GM19328 (cell line): ENCODE measurements at regions not wholly inside any gene's neighbourhood (a gene's known extent, or its start where the extent isn't known, plus 50 kb on each side); places are given as distances from the start of the nearest gene placed in this dataset.

Source experiments
- ATAC-seq: cut with Tn5 transposase; IDR thresholded peaks from one replicate; pipeline ENCODE4 v1.9.1; 2021; ENCODE audit warnings: mild to moderate bottlenecking, moderate library complexity; ENCODE audit not compliant: unreplicated experiment

DNA sequence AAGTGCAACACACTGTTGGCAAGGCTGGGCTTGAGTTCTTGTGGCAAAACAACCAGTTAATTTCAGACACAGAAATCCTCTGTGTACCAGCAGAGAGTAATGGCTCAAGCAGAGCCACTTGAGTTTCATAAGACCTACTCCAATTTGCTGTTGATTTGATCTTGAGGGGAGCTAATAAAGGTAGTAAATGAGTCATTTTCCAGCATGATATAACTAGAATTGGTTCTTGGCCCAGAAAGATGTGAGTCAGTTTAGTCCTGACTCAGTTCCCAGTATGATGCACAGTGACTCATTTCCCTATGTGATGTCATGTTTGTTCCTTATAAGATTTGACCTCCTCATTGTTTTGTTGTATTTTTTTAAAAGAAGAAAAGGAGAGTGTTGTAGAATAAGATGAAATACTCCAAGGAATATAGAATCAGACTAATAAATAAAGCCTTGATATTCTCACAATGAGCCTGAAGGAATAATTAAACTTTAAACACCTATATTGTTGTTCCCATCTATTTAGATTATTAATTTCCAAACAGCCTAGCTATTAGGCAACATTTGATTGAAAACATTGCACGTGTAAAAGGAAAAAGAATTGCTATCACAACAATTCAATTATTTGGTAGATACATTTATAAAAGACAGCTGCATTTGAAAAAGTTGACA is 186.2 kb downstream of the REEP3 start:
- ATAC-seq, result peak; percentile 55

DNA sequence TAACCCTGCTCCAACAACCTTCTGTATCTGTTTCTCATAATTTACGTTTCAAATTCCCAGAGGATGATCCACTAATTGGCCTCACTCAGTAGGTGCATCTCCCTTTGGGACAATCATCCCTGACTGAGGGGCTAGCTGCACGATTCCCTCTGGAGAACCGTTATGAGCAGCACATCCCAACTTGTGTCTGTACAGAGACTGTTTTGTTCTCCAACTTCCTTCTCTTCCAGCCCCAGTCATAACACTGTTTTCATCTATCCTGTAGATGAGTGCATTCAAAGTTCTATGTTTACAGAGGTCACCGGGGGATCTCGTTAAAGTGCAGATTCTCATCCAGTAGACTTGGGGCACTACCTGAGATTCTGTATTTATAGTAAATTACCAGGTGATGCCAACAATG is 187.2 kb downstream of the REEP3 start:
- ATAC-seq, result no peak

DNA sequence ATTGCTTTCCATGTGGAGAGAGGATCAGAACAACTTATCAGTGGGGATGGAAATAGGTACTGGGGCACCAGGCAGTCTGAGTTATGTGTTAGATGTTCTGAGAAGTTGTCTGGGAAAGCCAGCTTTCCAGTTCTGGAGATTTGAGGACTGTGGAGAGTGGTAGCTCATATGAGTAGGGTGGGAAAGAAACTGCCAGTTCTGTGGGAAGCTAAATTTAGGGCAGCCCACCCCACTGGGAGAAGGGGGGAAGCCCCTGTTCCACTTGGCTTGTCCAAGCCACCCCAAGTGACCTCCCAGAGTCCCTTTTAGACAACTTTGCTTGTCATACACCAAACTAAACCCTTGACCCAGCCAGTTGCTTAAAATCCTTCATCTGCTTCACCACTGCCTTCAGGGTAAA is 189.5 kb downstream of the REEP3 start:
- ATAC-seq, result no peak

DNA sequence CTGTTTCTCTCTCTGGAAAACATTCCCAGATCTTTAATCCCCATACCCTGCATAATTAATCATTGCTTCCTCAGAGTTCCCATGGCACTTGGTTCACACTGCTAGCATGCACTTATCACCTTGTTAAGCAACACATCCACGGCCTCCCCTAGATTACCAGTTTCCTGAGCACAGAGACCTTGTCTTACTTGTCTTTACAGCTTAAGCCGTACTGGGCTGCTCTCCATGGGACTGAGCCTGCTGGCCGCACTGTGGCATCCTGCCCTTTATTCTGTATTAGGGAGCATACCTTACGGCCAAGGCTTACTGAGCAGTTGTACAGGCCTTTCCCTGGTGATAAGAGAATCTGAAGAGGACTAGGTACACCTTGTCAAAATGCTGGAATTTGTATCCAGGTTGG is 190.2 kb downstream of the REEP3 start:
- no peak for ATAC-seq

- ATAC-seq, result no peak
Measured at GRCh38 chr10:63711867-63712716, 190.9 kb downstream of the REEP3 start.

- no peak for ATAC-seq
Measured at GRCh38 chr10:63712717-63713115, 191.5 kb downstream of the REEP3 start.

DNA sequence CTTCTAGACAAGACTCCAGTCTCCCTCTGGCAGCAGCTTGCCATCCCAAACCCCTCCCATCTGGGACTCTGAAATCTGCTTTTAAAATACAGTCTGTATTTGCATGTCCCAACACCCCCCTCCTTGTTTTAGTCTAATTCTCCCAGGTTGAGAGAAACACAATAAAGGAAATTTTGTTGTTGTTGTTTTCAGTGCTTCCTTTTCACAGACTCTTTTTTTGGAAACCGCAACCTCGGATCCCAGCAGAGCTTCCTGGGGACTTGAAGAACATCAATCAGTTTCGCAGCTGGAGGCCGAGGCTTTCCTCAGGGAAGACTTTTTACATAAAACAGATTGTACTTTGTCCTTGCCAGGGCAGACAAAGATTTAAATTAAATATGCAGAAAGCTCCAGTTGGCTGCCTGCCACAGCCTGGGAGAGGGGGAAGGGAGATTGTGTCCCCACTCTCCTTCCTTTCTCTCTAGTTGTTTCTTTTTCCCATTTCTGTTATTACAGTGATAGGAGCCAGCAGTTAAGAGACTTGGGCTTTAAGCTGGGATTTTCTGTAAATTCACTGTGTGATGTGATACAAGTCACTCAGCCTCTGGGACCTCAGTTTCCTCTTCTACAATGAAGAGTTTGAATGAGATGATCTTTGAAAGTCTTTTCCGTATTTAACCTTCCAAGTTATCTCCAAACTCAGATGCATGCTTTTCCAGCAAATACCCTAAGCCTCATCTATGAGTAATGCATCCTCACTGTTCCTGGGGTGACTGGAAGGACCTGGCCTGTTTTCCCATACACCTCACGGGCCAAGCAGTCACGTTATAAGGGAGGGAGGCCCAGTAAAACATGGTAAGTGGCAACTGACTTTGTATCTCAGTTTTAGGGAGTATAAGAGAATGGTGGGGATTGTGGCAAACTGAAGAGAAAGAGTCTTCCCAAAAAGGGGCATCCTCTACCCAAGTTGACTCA is 192.3 kb downstream of the REEP3 start:
- no peak for ATAC-seq

DNA sequence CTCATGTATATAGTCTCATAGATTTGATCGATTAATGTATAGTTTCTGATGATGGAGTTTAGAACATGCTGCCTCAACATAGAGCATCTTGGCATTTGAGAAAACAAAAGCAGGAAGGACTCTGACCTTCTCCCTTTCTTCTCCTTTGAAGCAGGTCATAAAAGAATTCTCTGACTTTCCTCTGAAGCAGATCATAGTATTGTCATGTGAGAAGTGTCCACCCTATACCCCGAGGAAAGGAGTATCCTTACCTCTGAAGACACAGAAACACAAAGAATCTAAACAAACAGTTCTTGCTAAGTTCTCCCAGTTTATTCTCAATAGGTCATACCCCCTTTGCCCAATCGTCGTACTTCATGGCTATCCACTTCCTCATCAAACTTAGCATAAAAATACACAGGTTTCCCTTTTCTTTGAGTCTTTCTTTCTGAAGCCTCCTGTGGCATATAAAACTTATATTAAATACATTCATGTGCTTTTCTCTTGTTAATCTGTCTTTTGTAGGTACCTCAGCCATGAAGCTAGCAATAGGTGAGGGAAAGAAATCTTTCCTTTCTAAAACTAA is 194.9 kb downstream of the REEP3 start:
- ATAC-seq, result no peak

- ATAC-seq, result no peak
Measured at GRCh38 chr10:63717027-63717715, 196.0 kb downstream of the REEP3 start.

- no peak for ATAC-seq
Measured at GRCh38 chr10:63718006-63718405, 196.8 kb downstream of the REEP3 start.

DNA sequence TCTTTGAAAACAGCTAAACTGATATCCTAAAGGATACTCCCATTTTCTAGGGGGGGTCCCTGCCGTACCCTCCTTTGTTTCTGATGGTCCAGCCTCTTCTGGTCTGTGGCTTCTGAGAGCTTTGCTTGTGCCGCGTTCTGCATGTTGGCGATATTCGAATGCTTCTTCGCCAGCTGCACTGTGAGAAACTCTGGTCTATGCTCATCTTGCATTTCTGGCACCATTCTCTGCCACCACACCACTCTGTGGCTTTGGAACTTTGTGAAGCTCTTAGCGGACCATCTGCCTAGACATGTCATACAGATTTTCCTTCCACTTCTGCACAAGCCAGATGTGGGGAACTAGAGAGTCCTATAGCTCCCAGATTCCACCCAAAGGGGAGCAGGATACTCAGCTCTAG is 197.2 kb downstream of the REEP3 start:
- no peak for ATAC-seq

GRCh38 chr10:63719226-63719856 is 198.1 kb downstream of the REEP3 start:
- ATAC-seq, result no peak

DNA sequence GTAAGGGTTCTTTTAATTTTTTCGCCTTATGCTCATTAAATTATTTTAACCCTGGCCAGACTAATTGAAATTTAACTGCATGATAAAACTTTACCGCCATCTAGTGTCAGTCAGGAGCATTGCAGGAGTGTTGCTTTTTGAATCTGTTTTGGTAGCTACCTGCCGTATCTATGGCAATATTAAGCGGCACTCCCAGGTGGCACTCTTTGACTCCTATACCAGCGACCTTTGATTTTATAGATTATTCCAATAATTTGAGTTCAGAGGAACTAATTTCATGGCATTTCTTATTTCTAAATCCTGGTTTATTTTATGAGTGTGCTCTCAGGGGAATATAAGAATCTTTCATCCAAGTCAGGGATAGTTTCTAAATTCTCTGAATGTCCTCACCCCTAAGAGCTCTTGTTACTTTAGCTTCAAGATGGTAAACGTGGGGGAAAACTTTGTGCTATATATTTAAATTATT is 198.9 kb downstream of the REEP3 start:
- ATAC-seq, result no peak

- ATAC-seq, result no peak
Measured at GRCh38 chr10:63720676-63721075, 199.5 kb downstream of the REEP3 start.

DNA sequence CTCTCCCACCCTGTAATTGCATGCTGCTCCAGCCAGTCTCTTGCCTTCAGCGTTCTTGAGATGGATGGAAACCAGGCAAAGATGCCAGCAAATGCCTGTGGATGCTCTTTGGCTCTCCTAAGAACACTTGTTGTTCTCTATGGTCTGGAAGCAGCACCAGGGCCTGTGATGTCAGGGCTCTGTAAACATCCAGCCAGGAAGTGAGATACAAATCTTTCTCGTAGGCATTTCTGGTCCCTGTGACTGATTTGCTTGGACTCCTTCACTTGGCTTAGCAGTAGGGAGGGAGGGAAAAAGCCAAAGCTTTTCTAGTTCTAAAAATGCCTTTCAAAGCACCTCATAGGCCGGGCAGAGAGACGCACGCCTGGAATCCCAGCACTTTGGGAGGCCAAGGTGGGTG is 201.3 kb downstream of the REEP3 start:
- ATAC-seq, result no peak

DNA sequence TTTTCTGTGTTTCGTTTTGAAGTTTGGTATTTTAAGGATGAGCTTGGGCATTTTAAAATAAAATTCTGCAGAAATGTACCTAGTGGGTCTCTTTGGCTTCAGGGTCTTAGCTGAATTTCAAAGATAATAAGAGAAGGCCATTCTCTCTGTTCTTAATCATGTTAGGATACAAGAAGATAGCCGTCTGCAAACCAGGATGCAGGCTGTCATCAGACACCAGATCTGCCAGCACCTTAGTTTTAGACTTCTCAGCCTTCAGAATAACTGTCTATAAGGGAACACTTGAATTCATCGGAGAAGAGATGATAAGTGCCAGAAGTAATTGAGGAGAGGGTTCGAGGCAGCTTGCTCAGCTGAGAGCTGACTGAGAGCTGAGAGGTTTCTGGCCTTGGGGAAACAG is 202.1 kb downstream of the REEP3 start:
- no peak for ATAC-seq

DNA sequence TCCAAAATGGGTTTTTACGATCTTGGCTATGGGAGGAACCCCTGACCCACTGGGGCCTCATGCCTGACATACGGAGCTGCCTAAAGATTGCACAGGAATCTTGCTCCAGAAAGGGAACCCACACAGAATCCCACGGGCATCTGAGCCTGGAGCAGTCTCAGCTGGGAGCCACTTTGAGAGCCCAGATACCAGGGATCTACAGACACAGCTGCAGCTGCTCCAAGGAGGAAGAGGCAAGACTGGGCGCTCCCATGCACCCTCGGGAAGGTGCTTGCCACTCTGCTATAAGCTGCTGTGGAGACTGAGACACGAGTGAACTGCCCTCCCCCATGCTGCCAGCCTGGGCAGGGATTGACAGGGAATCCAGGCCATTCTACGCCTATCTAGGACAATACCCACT is 202.5 kb downstream of the REEP3 start:
- no peak for ATAC-seq

DNA sequence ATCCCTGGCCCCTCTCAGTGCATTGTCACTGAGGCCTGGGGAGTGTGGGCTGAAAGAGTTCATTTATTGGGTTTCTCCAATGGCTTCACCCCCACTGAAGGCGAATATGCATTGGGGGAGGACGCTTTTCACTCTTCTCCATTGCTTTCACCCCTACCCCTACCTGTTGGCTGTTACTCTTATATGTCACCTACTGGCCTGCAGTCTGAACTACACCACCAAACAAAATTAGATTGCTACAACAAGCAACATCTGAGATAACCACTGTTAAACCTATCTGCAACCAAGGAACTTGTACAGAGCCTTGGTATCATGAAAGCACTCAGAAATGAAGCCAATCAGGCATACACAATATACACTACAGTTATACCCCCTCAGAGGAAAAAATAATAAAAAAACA is 203.7 kb downstream of the REEP3 start:
- ATAC-seq, result no peak

- no peak for ATAC-seq
Measured at GRCh38 chr10:63726867-63727266, 205.7 kb downstream of the REEP3 start.

- ATAC-seq, result no peak
Measured at GRCh38 chr10:63727636-63728035, 206.4 kb downstream of the REEP3 start.
